SU-DHL-6 (cell line): ENCODE measurements at regions not wholly inside any gene's neighbourhood (a gene's known extent, or its start where the extent isn't known, plus 50 kb on each side); places are given as distances from the start of the nearest gene placed in this dataset.

Experiments
- CTCF ChIP-seq: fragments of 200-600 bp; sonication (generic); IDR thresholded peaks from one replicate; pipeline ENCODE4 v1.5.1; 2017; ENCODE audit warnings: antibody characterized with exemption, mild to moderate bottlenecking, low read length, moderate library complexity; ENCODE audit not compliant: insufficient read depth, poor library complexity, severe bottlenecking
- EZH2phosphoT487 ChIP-seq: fragments of 200-600 bp; sonication (generic), shearing (Covaris generic); conservative IDR thresholded peaks from 2 replicates; pipeline ENCODE4 v1.6.1; 2018; ENCODE audit warnings: mild to moderate bottlenecking, antibody characterized with exemption, low read length, moderate library complexity, mixed read lengths

- TF ChIP-seq CTCF (no peak), EZH2phosphoT487 (no peak)
These were observed 98.8 kb upstream of the ADRA1B start for GRCh38 chr5:159817262-159818029.
